PC-3 (cell line): ENCODE measurements at regions not wholly inside any gene's neighbourhood (a gene's known extent, or its start where the extent isn't known, plus 50 kb on each side); places are given as distances from the start of the nearest gene placed in this dataset.

Source experiments
- EZH2phosphoT487 ChIP-seq: fragments of 300-600 bp; sonication (generic); IDR thresholded peaks from 2 replicates; pipeline ENCODE4 v1.6.1; 2018; ENCODE audit warnings: mild to moderate bottlenecking, antibody characterized with exemption, low read length, borderline replicate concordance
- TF ChIP-seq, protein P1 (sequence below): fragments of 300-600 bp; sonication (generic); conservative IDR thresholded peaks from 2 replicates; pipeline ENCODE4 v1.5.1; 2017; ENCODE audit warnings: antibody characterized with exemption, low read depth, mild to moderate bottlenecking, low read length

DNA sequence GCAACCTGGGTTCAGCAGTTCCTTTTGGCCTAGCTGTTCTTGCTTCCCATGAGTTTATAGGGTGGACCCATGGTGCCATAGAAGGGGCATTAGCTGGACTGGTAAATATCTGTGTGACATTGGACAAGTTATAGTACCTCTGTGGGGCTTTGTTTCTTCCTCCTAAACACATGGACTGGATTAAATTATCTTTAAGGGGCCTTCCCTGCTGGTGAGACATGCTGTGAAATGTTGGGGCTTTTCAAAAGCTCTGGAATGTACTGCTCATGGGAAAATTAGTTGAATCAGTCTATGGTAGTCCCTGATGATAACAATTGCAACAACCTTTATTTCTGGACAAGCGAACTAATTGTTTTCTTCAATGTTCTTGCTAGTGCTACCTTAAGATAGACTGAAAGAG, 276.2 kb downstream of the BLID start:
- TF ChIP-seq, protein P1, sequence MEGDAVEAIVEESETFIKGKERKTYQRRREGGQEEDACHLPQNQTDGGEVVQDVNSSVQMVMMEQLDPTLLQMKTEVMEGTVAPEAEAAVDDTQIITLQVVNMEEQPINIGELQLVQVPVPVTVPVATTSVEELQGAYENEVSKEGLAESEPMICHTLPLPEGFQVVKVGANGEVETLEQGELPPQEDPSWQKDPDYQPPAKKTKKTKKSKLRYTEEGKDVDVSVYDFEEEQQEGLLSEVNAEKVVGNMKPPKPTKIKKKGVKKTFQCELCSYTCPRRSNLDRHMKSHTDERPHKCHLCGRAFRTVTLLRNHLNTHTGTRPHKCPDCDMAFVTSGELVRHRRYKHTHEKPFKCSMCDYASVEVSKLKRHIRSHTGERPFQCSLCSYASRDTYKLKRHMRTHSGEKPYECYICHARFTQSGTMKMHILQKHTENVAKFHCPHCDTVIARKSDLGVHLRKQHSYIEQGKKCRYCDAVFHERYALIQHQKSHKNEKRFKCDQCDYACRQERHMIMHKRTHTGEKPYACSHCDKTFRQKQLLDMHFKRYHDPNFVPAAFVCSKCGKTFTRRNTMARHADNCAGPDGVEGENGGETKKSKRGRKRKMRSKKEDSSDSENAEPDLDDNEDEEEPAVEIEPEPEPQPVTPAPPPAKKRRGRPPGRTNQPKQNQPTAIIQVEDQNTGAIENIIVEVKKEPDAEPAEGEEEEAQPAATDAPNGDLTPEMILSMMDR, result no peak
- TF ChIP-seq EZH2phosphoT487, result no peak
